A549 (cell line): ENCODE measurements at regions not wholly inside any gene's neighbourhood (a gene's known extent, or its start where the extent isn't known, plus 50 kb on each side); places are given as distances from the start of the nearest gene placed in this dataset.

Experiments used
- ATAC-seq, 2 experiments: fragments of 200-7000 bp in 1 of 2; fragments of >200 bp in 1 of 2; cut with Nextera tagmentation in 1 of 2; cut with Tn5 transposase in 1 of 2; 3 replicates each; pipeline versions ENCODE4 v1.8.0 to v1.9.1; 2018 to 2020; ENCODE audit warnings: mild to moderate bottlenecking in 1 of 2, moderate library complexity in 1 of 2
- CTCF ChIA-PET: fragments of 300-600 bp; sonication (Branson Sonifier 250); formaldehyde crosslinking; extraction: SDS; loops from one replicate; lab custom pipeline; 2021; ENCODE audit warnings: antibody characterized with exemption, inconsistent platforms; lab: Yijun Ruan, JAX
- POLR2A ChIA-PET: fragments of 350-600 bp; formaldehyde crosslinking; extraction: SDS; loops from one replicate; lab custom pipeline; 2021; ENCODE audit warnings: antibody characterized with exemption, inconsistent platforms; lab: Yijun Ruan, JAX
- DNase-seq, 2 experiments: peaks; one replicate each; pipeline versions ENCODE4 v3.0.0 to v3.0.0-alpha.2; 2011 to 2016; ENCODE audit warnings: low read depth in 1 of 2, low spot score in 1 of 2
- FAIRE-seq: peaks from 2 replicates; lab custom pipeline; 2011; peaks lifted over from hg19 to GRCh38; lab: Jason Lieb, UNC
- H3K27ac ChIP-seq, 2 experiments: fragments of >200 bp; sonication (Bioruptor Twin); formaldehyde crosslinking; 3 replicates each; pipeline ENCODE4 v1.5.1; 2016 to 2017
- H3K4me1 ChIP-seq: fragments of >200 bp; sonication (Bioruptor Twin); formaldehyde crosslinking; 3 replicates; pipeline ENCODE4 v1.6.1; 2016
- H3K4me2 ChIP-seq: fragments of >200 bp; sonication (Bioruptor Twin); formaldehyde crosslinking; 3 replicates; pipeline ENCODE4 v1.6.1; 2016
- H3K4me3 ChIP-seq: fragments of >200 bp; sonication (Bioruptor Twin); formaldehyde crosslinking; 3 replicates; pipeline ENCODE4 v1.5.1; 2016
- H3K9me3 ChIP-seq: fragments of >200 bp; sonication (Bioruptor Twin); formaldehyde crosslinking; 3 replicates; pipeline ENCODE4 v1.6.1; 2016
- CHD4 ChIP-seq: fragments of 200-600 bp; sonication (generic); IDR thresholded peaks from 2 replicates; pipeline ENCODE4 v1.6.1; 2016; ENCODE audit warnings: antibody characterized with exemption, mild to moderate bottlenecking, borderline replicate concordance
- EHF ChIP-seq: fragments of 250-450 bp; sonication (Bioruptor Pico); IDR thresholded peaks from 2 replicates; pipeline ENCODE4 v1.5.0; 2020; ENCODE audit warnings: mild to moderate bottlenecking
- EP300 ChIP-seq, 2 experiments: fragments of >200 bp; sonication (Bioruptor Twin); formaldehyde crosslinking; IDR thresholded peaks; 2 replicates in 1 of 2; 3 replicates in 1 of 2; pipeline ENCODE4 v1.6.1; 2016 to 2017
- FOSB ChIP-seq: fragments of 250-450 bp; sonication (Bioruptor Pico); IDR thresholded peaks from 2 replicates; pipeline ENCODE4 v1.5.0; 2020; ENCODE audit warnings: mild to moderate bottlenecking, moderate library complexity
- HOXA7 ChIP-seq: fragments of 250-450 bp; sonication (Bioruptor Pico); IDR thresholded peaks from 2 replicates; pipeline ENCODE4 v1.5.0; 2020; ENCODE audit warnings: mild to moderate bottlenecking, moderate library complexity
- JUN ChIP-seq, 2 experiments: fragments of >200 bp; sonication (Bioruptor Twin); formaldehyde crosslinking; IDR thresholded peaks; 2 replicates in 1 of 2; 3 replicates in 1 of 2; pipeline ENCODE4 v1.6.1; 2016 to 2017
- JUNB ChIP-seq: fragments of >200 bp; sonication (Bioruptor Twin); formaldehyde crosslinking; IDR thresholded peaks from 2 replicates; pipeline ENCODE4 v1.6.1; 2016
- KDM1A ChIP-seq: fragments of 200-600 bp; sonication (generic); IDR thresholded peaks from 2 replicates; pipeline ENCODE4 v1.6.1; 2016; ENCODE audit warnings: low read depth, mild to moderate bottlenecking
- MAFK ChIP-seq: fragments of 450-650 bp; IDR thresholded peaks from 2 replicates; pipeline ENCODE4 v1.6.1; 2014; ENCODE audit not compliant: partially characterized antibody
- MAZ ChIP-seq: fragments of 150-350 bp; IDR thresholded peaks from 2 replicates; pipeline ENCODE4 v1.6.1; 2014; ENCODE audit warnings: antibody characterized with exemption, low read depth, low read length, borderline replicate concordance
- MYC ChIP-seq: IDR thresholded peaks from 2 replicates; pipeline ENCODE4 v1.6.1; 2012; ENCODE audit warnings: mild to moderate bottlenecking, inconsistent platforms, low read length, improper control_type of control experiment, borderline replicate concordance
- NR3C1 ChIP-seq: fragments of >200 bp; sonication (Bioruptor Twin); formaldehyde crosslinking; IDR thresholded peaks from 3 replicates; pipeline ENCODE4 v1.6.1; 2017
- RCOR1 ChIP-seq: fragments of 150-350 bp; IDR thresholded peaks from 2 replicates; pipeline ENCODE4 v1.6.1; 2014; ENCODE audit warnings: antibody characterized with exemption, low read length, low read depth
- RNF2 ChIP-seq: fragments of 200-600 bp; sonication (generic); IDR thresholded peaks from 2 replicates; pipeline ENCODE4 v1.6.1; 2016; ENCODE audit warnings: low read depth, mild to moderate bottlenecking, antibody characterized with exemption, moderate library complexity, borderline replicate concordance
- SMC3 ChIP-seq: fragments of >200 bp; sonication (Bioruptor Twin); formaldehyde crosslinking; IDR thresholded peaks from 3 replicates; pipeline ENCODE4 v1.6.1; 2018; ENCODE audit warnings: inconsistent platforms
- SREBF2 ChIP-seq: fragments of 450-650 bp; IDR thresholded peaks from 2 replicates; pipeline ENCODE4 v1.6.1; 2014; ENCODE audit warnings: mild to moderate bottlenecking, moderate library complexity
- TFCP2L1 ChIP-seq: fragments of 250-450 bp; sonication (Bioruptor Pico); IDR thresholded peaks from 2 replicates; pipeline ENCODE4 v1.5.0; 2021; ENCODE audit warnings: mild to moderate bottlenecking
- WGBS: methylation state at CpG from one replicate; pipeline ENCODE4 v1.1.6; 2017; ENCODE audit errors: missing lambda C conversion rate; 5-methylcytosine and 5-hydroxymethylcytosine counted together
- TF ChIP-seq, protein P1 (sequence below): fragments of >200 bp; sonication (Bioruptor Twin); formaldehyde crosslinking; IDR thresholded peaks from 3 replicates; pipeline ENCODE4 v1.6.1; 2016
- TF ChIP-seq, protein P2 (sequence below): fragments of 250-450 bp; sonication (Bioruptor Pico); IDR thresholded peaks from 2 replicates; pipeline ENCODE4 v1.5.0; 2020; ENCODE audit warnings: low read depth, mild to moderate bottlenecking, moderate library complexity
- TF ChIP-seq, protein P3 (sequence below): fragments of >200 bp; sonication (Bioruptor Twin); formaldehyde crosslinking; IDR thresholded peaks from 2 replicates; pipeline ENCODE4 v1.6.1; 2016
- TF ChIP-seq, protein P4 (sequence below): IDR thresholded peaks from 2 replicates; pipeline ENCODE4 v1.6.1; 2012; ENCODE audit warnings: low read depth, borderline replicate concordance

DNA sequence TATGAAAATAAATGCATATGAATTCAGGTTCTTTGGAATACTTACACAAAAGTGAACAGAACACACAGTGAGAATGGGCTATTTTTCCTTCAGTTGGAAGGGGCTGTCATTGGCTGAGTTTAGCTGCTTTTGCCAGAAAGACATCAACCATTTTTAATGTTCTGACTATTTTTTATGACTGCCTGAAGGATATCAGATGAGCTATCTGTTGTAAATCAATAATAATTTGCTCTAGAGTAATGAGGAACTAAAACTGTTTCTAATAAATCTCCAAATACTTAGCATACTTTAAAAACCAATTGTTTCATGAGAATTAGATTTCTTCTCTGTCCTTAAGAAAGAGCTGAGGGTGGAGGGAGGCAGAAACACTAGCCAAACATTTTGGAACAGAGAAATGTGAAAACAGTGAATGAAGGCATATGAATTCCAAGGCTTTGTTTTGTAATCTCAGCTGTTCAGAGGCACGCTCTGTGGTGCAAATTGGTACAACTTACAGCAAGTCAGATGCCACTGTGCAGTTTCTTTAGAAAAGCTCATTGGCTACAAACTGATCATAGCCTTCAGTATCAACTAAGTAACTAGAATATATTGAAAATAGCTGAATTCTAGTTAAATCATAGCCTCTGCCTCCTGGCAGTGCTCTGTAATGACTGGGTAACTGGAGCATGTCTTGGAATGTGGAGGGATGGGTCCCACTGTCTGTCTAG, 228.9 kb upstream of the JAG1 start:
- TF ChIP-seq CHD4 (no peak), HOXA7 (CRISPR knock-in tag) (no peak), NR3C1 (no peak), RNF2 (no peak), FOSB (no peak), KDM1A (no peak), MYC (no peak), MAZ (no peak), JUN (IDR thresholded peaks at IDR 0.05) (no peak)
- TF ChIP-seq, protein P1, sequence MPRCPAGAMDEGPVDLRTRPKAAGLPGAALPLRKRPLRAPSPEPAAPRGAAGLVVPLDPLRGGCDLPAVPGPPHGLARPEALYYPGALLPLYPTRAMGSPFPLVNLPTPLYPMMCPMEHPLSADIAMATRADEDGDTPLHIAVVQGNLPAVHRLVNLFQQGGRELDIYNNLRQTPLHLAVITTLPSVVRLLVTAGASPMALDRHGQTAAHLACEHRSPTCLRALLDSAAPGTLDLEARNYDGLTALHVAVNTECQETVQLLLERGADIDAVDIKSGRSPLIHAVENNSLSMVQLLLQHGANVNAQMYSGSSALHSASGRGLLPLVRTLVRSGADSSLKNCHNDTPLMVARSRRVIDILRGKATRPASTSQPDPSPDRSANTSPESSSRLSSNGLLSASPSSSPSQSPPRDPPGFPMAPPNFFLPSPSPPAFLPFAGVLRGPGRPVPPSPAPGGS: no peak
- TF ChIP-seq, all 56 proteins: peak for 0
- 76% methylated on average over 1 of the region's 1 CpG for WGBS
- ChIA-PET POLR2A (interaction anchor here (0.7 kb wide), 1 partner anchor 228 kb away, joined by 3 read pairs; no protein-coding TSS in a partner anchor), CTCF (interaction anchor here (1.4 to 2.0 kb wide), 5 partner anchors 12 to 642 kb away, joined by 3 to 7 read pairs (median 4); partner anchors contain the start of gene JAG1)
- Histone ChIP-seq H3K4me3 (no peak overlapping the region), H3K27ac (no peak overlapping the region; a peak in 1 of 6 replicates), H3K9me3 (no peaks in the 10 kb centered on the region), H3K4me1 (peaks cover 10% of the 10 kb centered on the region), H3K4me2 (no peak overlapping the region)
- no peak for ATAC-seq
- DNase-seq: no peak
- peak; percentile 36 for FAIRE-seq

DNA sequence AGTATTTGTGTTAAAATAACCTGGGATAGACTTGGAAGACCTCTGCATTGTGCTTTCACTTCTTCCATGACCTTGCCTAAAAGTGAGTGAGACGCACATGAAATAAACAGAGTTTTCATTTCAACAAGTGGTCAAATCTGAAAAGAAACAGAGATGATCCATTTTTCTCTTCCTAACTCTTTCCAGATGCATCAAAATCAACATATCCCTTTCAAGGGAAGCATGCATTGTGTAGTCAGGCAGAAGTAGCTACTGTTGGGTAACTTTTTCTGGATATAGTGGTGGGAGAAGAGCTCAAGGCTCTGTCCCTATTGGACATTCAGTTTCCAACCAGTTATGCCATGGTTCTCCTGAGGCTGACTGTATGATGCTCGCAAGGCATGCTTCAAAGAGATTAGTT, 233.0 kb upstream of the JAG1 start:
- TF ChIP-seq SREBF2 (no peak), SMC3 (no peak), TFCP2L1 (CRISPR knock-in tag) (no peak), MAFK (no peak)
- TF ChIP-seq, protein P2, sequence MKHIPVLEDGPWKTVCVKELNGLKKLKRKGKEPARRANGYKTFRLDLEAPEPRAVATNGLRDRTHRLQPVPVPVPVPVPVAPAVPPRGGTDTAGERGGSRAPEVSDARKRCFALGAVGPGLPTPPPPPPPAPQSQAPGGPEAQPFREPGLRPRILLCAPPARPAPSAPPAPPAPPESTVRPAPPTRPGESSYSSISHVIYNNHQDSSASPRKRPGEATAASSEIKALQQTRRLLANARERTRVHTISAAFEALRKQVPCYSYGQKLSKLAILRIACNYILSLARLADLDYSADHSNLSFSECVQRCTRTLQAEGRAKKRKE (CRISPR knock-in tag): no peak
- Histone ChIP-seq H3K4me2 (no peak overlapping the region), H3K9me3 (no peaks in the 10 kb centered on the region), H3K4me1 (peaks cover 4% of the 10 kb centered on the region; the same call in 1 of the 3 replicates), H3K4me3 (no peak overlapping the region), H3K27ac (no peak overlapping the region)
- ChIA-PET POLR2A (no interaction called here), CTCF (interaction anchor here (0.8 to 1.4 kb wide), 5 partner anchors 10 to 361 kb away, joined by 3 to 5 read pairs (median 3); no protein-coding TSS in a partner anchor)
- ATAC-seq: no peak
- FAIRE-seq: peak; percentile 91
- DNase-seq: no peak
- 90% methylated on average over 2 of the region's 2 CpGs for WGBS

DNA sequence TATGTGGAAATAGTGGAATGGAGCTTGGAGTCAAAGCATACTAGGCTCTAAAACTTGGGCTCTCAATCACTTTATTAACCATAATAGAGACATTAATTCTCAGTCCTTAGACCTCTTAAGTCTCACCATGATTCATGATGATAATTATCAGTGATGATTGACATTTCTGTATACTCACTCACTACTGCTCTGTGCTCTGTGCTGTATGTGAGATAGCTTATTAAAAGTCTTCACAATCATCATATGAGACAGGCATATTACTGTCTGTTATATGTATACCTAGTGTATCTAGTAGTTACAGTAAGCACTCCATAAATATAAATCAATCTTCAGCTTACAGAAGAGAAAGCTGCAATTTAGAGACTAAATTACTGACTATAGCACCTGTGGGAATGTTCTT, 236.0 kb upstream of the JAG1 start:
- Histone ChIP-seq H3K4me1 (no peaks in the 10 kb centered on the region), H3K4me3 (no peak overlapping the region), H3K27ac (no peak overlapping the region), H3K9me3 (peaks cover 7% of the 10 kb centered on the region; the same call in 1 of the 3 replicates), H3K4me2 (no peak overlapping the region)
- ChIA-PET POLR2A (no interaction called here), CTCF (interaction anchor here (0.5 to 2.2 kb wide), 4 partner anchors 14 to 319 kb away, joined by 3 to 4 read pairs (median 4); no protein-coding TSS in a partner anchor)
- FAIRE-seq (peak; percentile 49), ATAC-seq (no peak), DNase-seq (no peak)
- TF ChIP-seq, protein P3, sequence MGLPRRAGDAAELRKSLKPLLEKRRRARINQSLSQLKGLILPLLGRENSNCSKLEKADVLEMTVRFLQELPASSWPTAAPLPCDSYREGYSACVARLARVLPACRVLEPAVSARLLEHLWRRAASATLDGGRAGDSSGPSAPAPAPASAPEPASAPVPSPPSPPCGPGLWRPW: no peak
- TF ChIP-seq HOXA7 (CRISPR knock-in tag) (no peak), EHF (no peak), SREBF2 (no peak), RCOR1 (no peak), MAZ (no peak), JUNB (no peak), EP300 (IDR thresholded peaks at IDR 0.05) (no peak)
- TF ChIP-seq, protein P4, sequence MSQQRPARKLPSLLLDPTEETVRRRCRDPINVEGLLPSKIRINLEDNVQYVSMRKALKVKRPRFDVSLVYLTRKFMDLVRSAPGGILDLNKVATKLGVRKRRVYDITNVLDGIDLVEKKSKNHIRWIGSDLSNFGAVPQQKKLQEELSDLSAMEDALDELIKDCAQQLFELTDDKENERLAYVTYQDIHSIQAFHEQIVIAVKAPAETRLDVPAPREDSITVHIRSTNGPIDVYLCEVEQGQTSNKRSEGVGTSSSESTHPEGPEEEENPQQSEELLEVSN: no peak
